ENCODE measurements at regions not wholly inside any gene's neighbourhood (a gene's known extent, or its start where the extent isn't known, plus 50 kb on each side); places are given as distances from the start of the nearest gene placed in this dataset.

DNA sequence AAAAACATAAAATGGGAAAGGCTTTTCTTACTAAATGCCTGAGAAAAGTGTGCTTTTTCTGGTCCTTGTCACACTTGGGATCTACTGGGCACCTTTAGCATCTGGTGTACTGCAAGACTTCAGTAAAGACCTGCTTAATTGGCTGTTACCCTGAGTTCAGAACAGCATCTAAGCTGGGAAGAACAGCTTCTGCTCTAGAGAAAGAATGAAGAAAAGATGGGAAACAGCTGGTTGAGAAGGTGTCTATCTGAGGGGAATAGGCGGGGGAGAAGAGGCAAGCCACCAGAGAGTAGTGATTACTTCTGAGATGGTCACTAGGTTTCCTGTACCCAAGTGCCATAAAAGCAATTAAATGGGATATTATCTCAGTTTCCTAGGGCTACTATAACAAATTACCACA lies 128.2 kb upstream of the SPACA1 start:
- H3K27me3 ChIP-seq = no peaks in the 10 kb centered on the region
- H3K4me1 ChIP-seq = no peaks in the 10 kb centered on the region
- TF ChIP-seq, protein P1, sequence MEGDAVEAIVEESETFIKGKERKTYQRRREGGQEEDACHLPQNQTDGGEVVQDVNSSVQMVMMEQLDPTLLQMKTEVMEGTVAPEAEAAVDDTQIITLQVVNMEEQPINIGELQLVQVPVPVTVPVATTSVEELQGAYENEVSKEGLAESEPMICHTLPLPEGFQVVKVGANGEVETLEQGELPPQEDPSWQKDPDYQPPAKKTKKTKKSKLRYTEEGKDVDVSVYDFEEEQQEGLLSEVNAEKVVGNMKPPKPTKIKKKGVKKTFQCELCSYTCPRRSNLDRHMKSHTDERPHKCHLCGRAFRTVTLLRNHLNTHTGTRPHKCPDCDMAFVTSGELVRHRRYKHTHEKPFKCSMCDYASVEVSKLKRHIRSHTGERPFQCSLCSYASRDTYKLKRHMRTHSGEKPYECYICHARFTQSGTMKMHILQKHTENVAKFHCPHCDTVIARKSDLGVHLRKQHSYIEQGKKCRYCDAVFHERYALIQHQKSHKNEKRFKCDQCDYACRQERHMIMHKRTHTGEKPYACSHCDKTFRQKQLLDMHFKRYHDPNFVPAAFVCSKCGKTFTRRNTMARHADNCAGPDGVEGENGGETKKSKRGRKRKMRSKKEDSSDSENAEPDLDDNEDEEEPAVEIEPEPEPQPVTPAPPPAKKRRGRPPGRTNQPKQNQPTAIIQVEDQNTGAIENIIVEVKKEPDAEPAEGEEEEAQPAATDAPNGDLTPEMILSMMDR (IDR thresholded peaks at IDR 0.05) = no peak
- TF ChIP-seq POLR2A (IDR thresholded peaks at IDR 0.05) = no peak
- no peak for TF ChIP-seq POLR2AphosphoS5 (IDR thresholded peaks at IDR 0.05; ENCODE audit: insufficient read depth in 1 of 2, low read depth in 1 of 2)
- no peaks in the 10 kb centered on the region for H3K36me3 ChIP-seq
- no peak for DNase-seq (ENCODE audit: extremely low spot score in 2 of 2)
- intact Hi-C loops (cut with DNase I) = no loop called here
- no peak overlapping the region for H3K4me3 ChIP-seq
- no peaks in the 10 kb centered on the region for H3K9me3 ChIP-seq
- no peak overlapping the region for H3K27ac ChIP-seq

DNA sequence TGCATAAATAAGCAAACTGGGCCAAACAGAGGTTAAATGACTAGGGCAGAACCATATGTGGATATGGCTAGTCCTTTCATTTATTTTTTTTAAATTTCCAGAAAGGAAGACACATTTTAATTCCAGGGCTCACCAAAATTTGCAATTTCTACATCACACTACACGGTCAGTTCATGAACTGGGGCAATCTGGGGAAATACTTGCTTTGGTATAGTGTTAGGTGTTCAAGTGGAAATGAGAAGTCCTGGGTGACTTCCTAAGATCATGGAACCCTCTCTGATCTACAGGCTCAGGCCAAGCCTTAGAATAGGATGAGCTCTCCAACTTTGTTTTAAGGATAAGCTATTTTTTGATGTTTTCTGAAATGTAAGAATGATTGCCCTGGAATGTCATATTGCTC lies 128.6 kb upstream of the SPACA1 start:
- no peak overlapping the region for H3K4me3 ChIP-seq
- no peak for DNase-seq (ENCODE audit: extremely low spot score in 2 of 2)
- no peaks in the 10 kb centered on the region for H3K9me3 ChIP-seq
- no peaks in the 10 kb centered on the region for H3K4me1 ChIP-seq
- intact Hi-C loops (cut with DNase I) = no loop called here
- TF ChIP-seq, protein P1 (IDR thresholded peaks at IDR 0.05) = no peak
- no peak for TF ChIP-seq POLR2A (IDR thresholded peaks at IDR 0.05)
- TF ChIP-seq POLR2AphosphoS5 (IDR thresholded peaks at IDR 0.05; ENCODE audit: insufficient read depth in 1 of 2, low read depth in 1 of 2) = no peak
- H3K27me3 ChIP-seq = no peaks in the 10 kb centered on the region
- no peaks in the 10 kb centered on the region for H3K36me3 ChIP-seq
- H3K27ac ChIP-seq = no peak overlapping the region

DNA sequence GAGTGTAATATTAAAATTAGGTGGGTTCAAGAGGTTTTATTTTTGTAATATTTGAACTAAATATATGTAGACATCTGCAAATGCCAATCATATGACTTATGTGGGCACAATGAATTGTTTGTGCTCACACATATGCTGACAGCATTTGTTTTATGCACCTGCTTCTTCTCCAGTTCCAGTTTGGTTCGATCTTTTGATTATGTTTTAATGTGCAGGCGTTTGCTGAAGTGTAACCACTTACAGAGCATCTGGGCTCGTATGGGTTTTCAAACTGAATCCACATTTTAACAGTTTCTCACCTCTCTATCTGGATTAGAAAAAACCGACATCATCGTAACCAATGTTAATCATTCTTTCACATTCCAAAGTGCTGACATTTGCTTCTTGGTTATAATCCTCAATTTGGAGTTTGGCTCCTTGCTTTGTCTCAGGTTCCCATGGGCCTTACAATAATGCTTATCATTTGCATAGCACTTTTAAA lies 129.1 kb upstream of the SPACA1 start:
- intact Hi-C loops (cut with DNase I) = no loop called here
- TF ChIP-seq POLR2AphosphoS5 (IDR thresholded peaks at IDR 0.05; ENCODE audit: insufficient read depth in 1 of 2, low read depth in 1 of 2) = no peak
- TF ChIP-seq, protein P1 (IDR thresholded peaks at IDR 0.05) = no peak
- no peak for TF ChIP-seq POLR2A (IDR thresholded peaks at IDR 0.05)
- Histone ChIP-seq H3K27ac (no peak overlapping the region), H3K4me3 (no peak overlapping the region), H3K9me3 (no peaks in the 10 kb centered on the region), H3K27me3 (no peaks in the 10 kb centered on the region), H3K36me3 (no peaks in the 10 kb centered on the region), H3K4me1 (no peaks in the 10 kb centered on the region)
- DNase-seq (ENCODE audit: extremely low spot score in 2 of 2) = no peak

DNA sequence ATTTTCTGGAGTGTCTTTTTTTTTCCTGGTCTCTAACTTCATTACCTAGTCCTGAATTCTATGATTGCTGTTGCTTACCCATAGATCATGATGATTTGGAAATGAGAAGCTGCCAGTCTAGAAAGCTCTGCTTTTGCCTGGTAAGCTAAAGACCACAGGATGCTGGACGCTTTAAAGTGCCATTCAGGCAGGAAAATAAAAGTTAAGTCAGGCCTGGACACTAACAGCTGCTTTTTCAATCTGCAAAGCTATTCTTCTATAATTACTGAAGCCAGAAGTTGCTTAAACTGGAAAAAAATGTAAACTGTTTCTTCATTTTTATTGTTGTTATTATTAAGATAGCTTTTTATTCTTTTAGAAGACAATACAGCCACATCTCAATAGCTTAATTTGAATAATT lies 129.8 kb upstream of the SPACA1 start:
- Histone ChIP-seq H3K27me3 (no peaks in the 10 kb centered on the region), H3K36me3 (no peaks in the 10 kb centered on the region), H3K27ac (no peak overlapping the region), H3K4me3 (no peak overlapping the region), H3K9me3 (no peaks in the 10 kb centered on the region), H3K4me1 (no peaks in the 10 kb centered on the region)
- DNase-seq (ENCODE audit: extremely low spot score in 2 of 2) = no peak
- intact Hi-C loops (cut with DNase I) = no loop called here
- TF ChIP-seq, protein P1 (IDR thresholded peaks at IDR 0.05) = no peak
- TF ChIP-seq POLR2A (IDR thresholded peaks at IDR 0.05) (no peak), POLR2AphosphoS5 (IDR thresholded peaks at IDR 0.05; ENCODE audit: insufficient read depth in 1 of 2, low read depth in 1 of 2) (no peak)

DNA sequence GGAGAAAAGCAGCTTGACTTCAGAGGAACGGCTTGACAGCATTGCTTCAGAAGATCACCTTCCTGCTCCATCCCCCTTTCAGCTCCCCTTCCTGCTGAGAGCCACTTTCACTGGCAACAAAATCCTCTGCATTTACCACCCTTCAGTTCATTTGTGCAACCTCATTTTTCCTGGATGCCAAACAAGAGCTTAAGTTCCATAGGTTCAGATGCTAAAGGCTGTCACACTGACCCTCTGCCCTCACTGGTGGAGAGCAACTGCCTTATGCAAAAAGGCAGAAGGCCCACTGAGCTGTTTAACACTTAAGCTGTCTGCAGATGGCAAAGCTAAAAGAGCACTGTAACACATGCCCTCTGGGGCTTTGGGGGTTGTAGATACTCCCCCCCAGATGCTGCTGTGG lies 131.2 kb upstream of the SPACA1 start:
- no peaks in the 10 kb centered on the region for H3K36me3 ChIP-seq
- H3K27ac ChIP-seq = no peak overlapping the region
- no peaks in the 10 kb centered on the region for H3K4me1 ChIP-seq
- H3K9me3 ChIP-seq = no peaks in the 10 kb centered on the region
- intact Hi-C loops (cut with DNase I) = no loop called here
- no peak for TF ChIP-seq POLR2A (IDR thresholded peaks at IDR 0.05)
- TF ChIP-seq, protein P1 (IDR thresholded peaks at IDR 0.05) = no peak
- no peak for TF ChIP-seq POLR2AphosphoS5 (IDR thresholded peaks at IDR 0.05; ENCODE audit: insufficient read depth in 1 of 2, low read depth in 1 of 2)
- no peak for DNase-seq (ENCODE audit: extremely low spot score in 2 of 2)
- H3K4me3 ChIP-seq = no peak overlapping the region
- no peaks in the 10 kb centered on the region for H3K27me3 ChIP-seq
